Endodermal cell (in vitro differentiated cells): ENCODE measurements at regions not wholly inside any gene's neighbourhood (a gene's known extent, or its start where the extent isn't known, plus 50 kb on each side); places are given as distances from the start of the nearest gene placed in this dataset.

Experiments
- DNase-seq: peaks from one replicate; pipeline ENCODE4 v3.0.0-alpha.2; 2017
- H3K27ac ChIP-seq: 2 replicates; pipeline ENCODE4 v1.5.1; 2013; ENCODE audit warnings: mild to moderate bottlenecking, low read depth, low read length, moderate library complexity
- H3K27me3 ChIP-seq: 2 replicates; pipeline ENCODE4 v1.6.1; 2013; ENCODE audit warnings: mild to moderate bottlenecking, low read length, moderate library complexity; ENCODE audit not compliant: insufficient read depth, control insufficient read depth, poor library complexity, severe bottlenecking
- H3K36me3 ChIP-seq: 2 replicates; pipeline ENCODE4 v1.7.0; 2013; ENCODE audit warnings: mild to moderate bottlenecking, low read length, moderate library complexity; ENCODE audit not compliant: control insufficient read depth, insufficient read depth
- H3K4me1 ChIP-seq: one replicate; pipeline ENCODE4 v1.7.0; 2013; ENCODE audit warnings: low read length; ENCODE audit not compliant: control insufficient read depth, insufficient read depth
- H3K4me3 ChIP-seq: 2 replicates; pipeline ENCODE4 v1.5.1; 2013; ENCODE audit warnings: mild to moderate bottlenecking, low read length, moderate library complexity
- H3K9ac ChIP-seq: 2 replicates; pipeline ENCODE4 v1.6.1; 2013; ENCODE audit warnings: mild to moderate bottlenecking, low read length, moderate library complexity; ENCODE audit not compliant: poor library complexity, severe bottlenecking; ENCODE audit errors: extremely low read depth
- H3K9me3 ChIP-seq: 2 replicates; pipeline ENCODE4 v1.6.1; 2013; ENCODE audit warnings: mild to moderate bottlenecking, low read length, moderate library complexity; ENCODE audit not compliant: control insufficient read depth
- H3K27ac Mint-ChIP-seq: 2 replicates; pipeline ENCODE4 v1.8.0; 2020; ENCODE audit warnings: mixed read lengths
- H3K27me3 Mint-ChIP-seq: 2 replicates; pipeline ENCODE4 v1.8.0; 2021; ENCODE audit warnings: mild to moderate bottlenecking, mixed read lengths; ENCODE audit not compliant: insufficient read depth
- H3K36me3 Mint-ChIP-seq: 2 replicates; pipeline ENCODE4 v1.8.0; 2020; ENCODE audit warnings: low read depth, mixed read lengths
- H3K4me1 Mint-ChIP-seq: 2 replicates; pipeline ENCODE4 v1.8.0; 2020; ENCODE audit warnings: mixed read lengths
- H3K4me3 Mint-ChIP-seq: 2 replicates; pipeline ENCODE4 v1.8.0; 2020; ENCODE audit warnings: mild to moderate bottlenecking, moderate library complexity, mixed read lengths
- H3K9me3 Mint-ChIP-seq: 2 replicates; pipeline ENCODE4 v1.8.0; 2020; ENCODE audit warnings: mild to moderate bottlenecking, mixed read lengths
- CTCF ChIP-seq: fragments of 200-600 bp; sonication (generic); conservative IDR thresholded peaks from 2 replicates; pipeline ENCODE4 v1.5.0; 2021; ENCODE audit warnings: antibody characterized with exemption, mild to moderate bottlenecking
- WGBS, 2 experiments: methylation state at CpG; one replicate each; pipeline versions ENCODE4 v1.1.5 to v1.1.7; 2013; ENCODE audit warnings: missing lambda C conversion rate in 2 of 2, mixed read lengths in 1 of 2; ENCODE audit not compliant: insufficient coverage in 1 of 2, insufficient read length in 1 of 2; 5-methylcytosine and 5-hydroxymethylcytosine counted together

- Mint-ChIP-seq H3K27me3 (peaks cover 6% of the 10 kb centered on the region), H3K4me1 (peaks cover under 1% of the 10 kb centered on the region), H3K4me3 (no peak overlapping the region), H3K9me3 (no peaks in the 10 kb centered on the region), H3K36me3 (no peaks in the 10 kb centered on the region), H3K27ac (no peak overlapping the region)
- Histone ChIP-seq H3K27me3 (no peaks in the 10 kb centered on the region), H3K4me1 (peaks cover 3% of the 10 kb centered on the region), H3K36me3 (no peaks in the 10 kb centered on the region), H3K9me3 (no peaks in the 10 kb centered on the region), H3K27ac (no peak overlapping the region), H3K9ac (no peak overlapping the region), H3K4me3 (no peak overlapping the region)
- WGBS, 2 experiments: 93 to 95% methylated on average over 5 of the region's 5 CpGs
- DNase-seq: no peak
- no peak for TF ChIP-seq CTCF
These were observed 152.5 kb downstream of the ESM1 start for GRCh38 chr5:54832858-54833257.

DNA sequence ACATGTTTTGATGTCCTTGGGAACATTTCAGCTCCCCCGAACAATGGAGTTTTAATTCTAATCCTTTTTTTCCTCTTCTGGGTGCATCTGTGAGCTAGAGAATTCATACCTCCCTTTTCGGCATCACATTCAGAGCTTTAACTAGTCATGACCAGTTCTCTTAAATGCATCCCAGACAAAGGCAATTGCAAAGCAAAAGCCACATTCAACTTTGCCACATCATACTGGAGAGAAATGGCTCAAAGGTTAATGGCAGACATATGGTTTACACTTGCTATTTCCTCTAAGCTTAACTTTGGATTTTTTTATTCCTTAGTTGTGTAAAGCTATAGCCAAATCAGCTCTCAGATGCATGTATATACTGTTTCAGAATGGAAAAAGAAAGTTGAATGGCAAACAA, 153.3 kb downstream of the ESM1 start:
- H3K27me3 ChIP-seq: no peaks in the 10 kb centered on the region
- H3K9ac ChIP-seq: no peak overlapping the region
- H3K27ac ChIP-seq: no peak overlapping the region
- H3K4me3 Mint-ChIP-seq: no peak overlapping the region
- H3K27ac Mint-ChIP-seq: no peak overlapping the region
- H3K4me3 ChIP-seq: no peak overlapping the region
- peaks cover 6% of the 10 kb centered on the region for H3K27me3 Mint-ChIP-seq
- H3K36me3 Mint-ChIP-seq: no peaks in the 10 kb centered on the region
- DNase-seq: no peak
- TF ChIP-seq CTCF: no peak
- H3K9me3 ChIP-seq: no peaks in the 10 kb centered on the region
- WGBS, 2 experiments: 94% methylated on average over 2 of the region's 2 CpGs
- no peaks in the 10 kb centered on the region for H3K9me3 Mint-ChIP-seq
- no peaks in the 10 kb centered on the region for H3K36me3 ChIP-seq
- H3K4me1 Mint-ChIP-seq: no peaks in the 10 kb centered on the region
- H3K4me1 ChIP-seq: peaks cover 3% of the 10 kb centered on the region

DNA sequence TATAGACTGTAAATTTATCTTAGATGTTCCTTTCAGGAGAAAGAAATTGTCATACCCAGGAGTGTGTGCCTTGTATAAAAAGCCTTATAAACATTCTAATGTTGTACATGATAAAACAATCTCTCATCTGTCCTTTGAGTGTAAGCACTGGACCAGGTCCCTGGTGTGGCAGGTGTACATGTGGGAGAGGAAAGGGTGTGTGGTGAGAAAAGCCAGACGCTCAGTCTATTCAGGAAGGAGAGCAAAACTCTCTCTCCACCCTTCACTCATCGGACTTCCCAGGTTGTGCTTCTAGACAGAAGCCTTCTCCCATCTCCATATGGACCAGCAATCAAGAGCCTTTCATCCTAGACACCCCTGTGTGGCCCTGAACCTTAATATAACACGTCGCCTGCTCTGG, 154.2 kb downstream of the ESM1 start:
- Mint-ChIP-seq H3K9me3 (no peaks in the 10 kb centered on the region), H3K4me3 (no peak overlapping the region), H3K27ac (no peak overlapping the region), H3K36me3 (no peaks in the 10 kb centered on the region), H3K27me3 (peaks cover 6% of the 10 kb centered on the region), H3K4me1 (no peaks in the 10 kb centered on the region)
- H3K36me3 ChIP-seq: no peaks in the 10 kb centered on the region
- TF ChIP-seq CTCF: no peak
- H3K4me1 ChIP-seq: no peaks in the 10 kb centered on the region
- 80 to 91% methylated on average over 1 to 4 of the region's 4 CpGs for WGBS, 2 experiments
- H3K9me3 ChIP-seq: no peaks in the 10 kb centered on the region
- H3K4me3 ChIP-seq: no peak overlapping the region
- DNase-seq: no peak
- H3K27me3 ChIP-seq: no peaks in the 10 kb centered on the region
- H3K27ac ChIP-seq: no peak overlapping the region
- no peak overlapping the region for H3K9ac ChIP-seq
